Keratinocyte (primary cell): ENCODE measurements at regions not wholly inside any gene's neighbourhood (a gene's known extent, or its start where the extent isn't known, plus 50 kb on each side); places are given as distances from the start of the nearest gene placed in this dataset.

Experiments used
- DNase-seq: peaks from one replicate; pipeline ENCODE4 v3.0.0-alpha.2; 2011; ENCODE audit warnings: low read depth, missing footprints, low spot score
- FAIRE-seq: peaks from 2 replicates; lab custom pipeline; 2011; peaks lifted over from hg19 to GRCh38; lab: Jason Lieb, UNC
- H2AFZ ChIP-seq: 2 replicates; pipeline ENCODE4 v1.6.0; 2012; ENCODE audit warnings: low read length, control low read depth, inconsistent platforms; ENCODE audit not compliant: control insufficient read depth
- H3K27ac ChIP-seq: 2 replicates; pipeline ENCODE4 v1.5.1; 2011; ENCODE audit warnings: low read length; ENCODE audit not compliant: control insufficient read depth, insufficient read depth
- H3K27me3 ChIP-seq: 3 replicates; pipeline ENCODE4 v1.6.0; 2011; ENCODE audit warnings: low read length; ENCODE audit not compliant: control insufficient read depth, insufficient read depth; ENCODE audit errors: extremely low read depth
- H3K36me3 ChIP-seq, 2 experiments: 2 replicates in 1 of 2; 3 replicates in 1 of 2; pipeline ENCODE4 v1.5.1; 2011; ENCODE audit warnings: low read length in 2 of 2, mild to moderate bottlenecking in 1 of 2; ENCODE audit not compliant: control insufficient read depth in 2 of 2, insufficient read depth in 2 of 2; ENCODE audit errors: extremely low read depth in 1 of 2
- H3K4me1 ChIP-seq: 3 replicates; pipeline ENCODE4 v1.5.1; 2011; ENCODE audit warnings: low read length; ENCODE audit not compliant: control insufficient read depth, insufficient read depth; ENCODE audit errors: extremely low read depth
- H3K4me2 ChIP-seq: 3 replicates; pipeline ENCODE4 v1.6.0; 2011; ENCODE audit warnings: low read depth, low read length; ENCODE audit not compliant: control insufficient read depth, insufficient read depth; ENCODE audit errors: extremely low read depth
- H3K4me3 ChIP-seq, 3 experiments: fragments of 200-600 bp in 1 of 3; sonication (generic) in 1 of 3; 2 replicates in 2 of 3; 3 replicates in 1 of 3; pipeline ENCODE4 v1.5.1; 2011 to 2016; ENCODE audit warnings: low read length in 3 of 3, mild to moderate bottlenecking in 3 of 3, control low read depth in 2 of 3, inconsistent platforms in 1 of 3, low read depth in 1 of 3, mixed read lengths in 1 of 3, mixed run types in 1 of 3, moderate library complexity in 1 of 3; ENCODE audit not compliant: control insufficient read depth in 2 of 3, insufficient read depth in 2 of 3; ENCODE audit errors: extremely low read depth in 1 of 3
- H3K79me2 ChIP-seq: 2 replicates; pipeline ENCODE4 v1.6.0; 2012; ENCODE audit warnings: low read length; ENCODE audit not compliant: control insufficient read depth, insufficient read depth
- H3K9ac ChIP-seq: 3 replicates; pipeline ENCODE4 v1.6.0; 2011; ENCODE audit warnings: low read length; ENCODE audit not compliant: control insufficient read depth, insufficient read depth; ENCODE audit errors: extremely low read depth
- H3K9me1 ChIP-seq: 3 replicates; pipeline ENCODE4 v1.6.0; 2011; ENCODE audit warnings: low read length; ENCODE audit not compliant: control insufficient read depth, insufficient read depth; ENCODE audit errors: extremely low read depth
- H3K9me3 ChIP-seq: 2 replicates; pipeline ENCODE4 v1.5.1; 2012; ENCODE audit warnings: low read depth, low read length; ENCODE audit not compliant: control insufficient read depth
- H4K20me1 ChIP-seq: 3 replicates; pipeline ENCODE4 v1.6.0; 2011; ENCODE audit warnings: low read length; ENCODE audit not compliant: control insufficient read depth, insufficient read depth; ENCODE audit errors: extremely low read depth
- EZH2 ChIP-seq: IDR thresholded peaks from one replicate; pipeline ENCODE4 v1.6.1; 2012; ENCODE audit warnings: inconsistent platforms, mild to moderate bottlenecking, low read length, moderate library complexity
- dilution Hi-C: fragments of 300-500 bp; cut with MboI; formaldehyde crosslinking; loops from one replicate; pipeline ENCODE4 v1.7.0; 2020; ENCODE audit warnings: low sequenced_read_pairs; ENCODE audit not compliant: extremely low pct_ligation_motif_present
- TF ChIP-seq, protein P1 (sequence below), 3 experiments: IDR thresholded peaks in 1 of 3; conservative IDR thresholded peaks in 1 of 3; optimal IDR thresholded peaks in 1 of 3; 2 replicates in 2 of 3; 3 replicates in 1 of 3; pipeline versions ENCODE3 to v1.5.1; 2011; ENCODE audit warnings: low read length in 3 of 3, mild to moderate bottlenecking in 3 of 3, moderate library complexity in 2 of 3, control low read depth in 1 of 3, inconsistent platforms in 1 of 3; ENCODE audit not compliant: insufficient read depth in 2 of 3; ENCODE audit errors: extremely low read depth in 1 of 3

GRCh38 chr16:82544378-82545160 lies 82.2 kb upstream of the CDH13 start:
- no peak for FAIRE-seq
- Histone ChIP-seq H3K4me3 (no peak overlapping the region), H3K79me2 (no peaks in the 10 kb centered on the region), H3K27ac (no peak overlapping the region), H3K36me3 (no peaks in the 10 kb centered on the region), H3K27me3 (peaks cover 53% of the 10 kb centered on the region), H3K4me2 (no peak overlapping the region), H3K9ac (no peak overlapping the region), H4K20me1 (no peaks in the 10 kb centered on the region), H3K9me3 (no peaks in the 10 kb centered on the region), H2AFZ (no peak overlapping the region), H3K4me1 (no peaks in the 10 kb centered on the region), H3K9me1 (no peaks in the 10 kb centered on the region)
- TF ChIP-seq, protein P1, sequence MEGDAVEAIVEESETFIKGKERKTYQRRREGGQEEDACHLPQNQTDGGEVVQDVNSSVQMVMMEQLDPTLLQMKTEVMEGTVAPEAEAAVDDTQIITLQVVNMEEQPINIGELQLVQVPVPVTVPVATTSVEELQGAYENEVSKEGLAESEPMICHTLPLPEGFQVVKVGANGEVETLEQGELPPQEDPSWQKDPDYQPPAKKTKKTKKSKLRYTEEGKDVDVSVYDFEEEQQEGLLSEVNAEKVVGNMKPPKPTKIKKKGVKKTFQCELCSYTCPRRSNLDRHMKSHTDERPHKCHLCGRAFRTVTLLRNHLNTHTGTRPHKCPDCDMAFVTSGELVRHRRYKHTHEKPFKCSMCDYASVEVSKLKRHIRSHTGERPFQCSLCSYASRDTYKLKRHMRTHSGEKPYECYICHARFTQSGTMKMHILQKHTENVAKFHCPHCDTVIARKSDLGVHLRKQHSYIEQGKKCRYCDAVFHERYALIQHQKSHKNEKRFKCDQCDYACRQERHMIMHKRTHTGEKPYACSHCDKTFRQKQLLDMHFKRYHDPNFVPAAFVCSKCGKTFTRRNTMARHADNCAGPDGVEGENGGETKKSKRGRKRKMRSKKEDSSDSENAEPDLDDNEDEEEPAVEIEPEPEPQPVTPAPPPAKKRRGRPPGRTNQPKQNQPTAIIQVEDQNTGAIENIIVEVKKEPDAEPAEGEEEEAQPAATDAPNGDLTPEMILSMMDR (optimal IDR thresholded peaks at IDR 0.05 in 1 of 3, IDR thresholded peaks at IDR 0.05 in 1 of 3, conservative IDR thresholded peaks at IDR 0.05 in 1 of 3; ENCODE audit: extremely low read depth in 1 of 3, insufficient read depth in 2 of 3, low read length in 3 of 3): no peak
- TF ChIP-seq EZH2: no peak
- dilution Hi-C loops: no loop called here
- no peak for DNase-seq

GRCh38 chr16:82542714-82543113 lies 84.1 kb upstream of the CDH13 start:
- Histone ChIP-seq H3K27ac (no peak overlapping the region), H3K9ac (no peak overlapping the region), H3K4me3 (no peak overlapping the region), H3K27me3 (peaks cover 50% of the 10 kb centered on the region), H3K79me2 (no peaks in the 10 kb centered on the region), H2AFZ (no peak overlapping the region), H3K9me3 (no peaks in the 10 kb centered on the region), H4K20me1 (no peaks in the 10 kb centered on the region), H3K9me1 (no peaks in the 10 kb centered on the region), H3K36me3 (no peaks in the 10 kb centered on the region), H3K4me1 (no peaks in the 10 kb centered on the region), H3K4me2 (no peak overlapping the region)
- dilution Hi-C loops: no loop called here
- TF ChIP-seq, protein P1 (optimal IDR thresholded peaks at IDR 0.05 in 1 of 3, IDR thresholded peaks at IDR 0.05 in 1 of 3, conservative IDR thresholded peaks at IDR 0.05 in 1 of 3; ENCODE audit: extremely low read depth in 1 of 3, insufficient read depth in 2 of 3, low read length in 3 of 3): no peak
- no peak for TF ChIP-seq EZH2
- FAIRE-seq: no peak
- DNase-seq: no peak
